HG02885 (cell line): ENCODE measurements at regions not wholly inside any gene's neighbourhood (a gene's known extent, or its start where the extent isn't known, plus 50 kb on each side); places are given as distances from the start of the nearest gene placed in this dataset.
A peak's percentile ranks its signal among the peaks of the same experiment; 100 is the strongest.
"Not testable (repeated sequence)": the region's sequence is repeated elsewhere in the genome, so short reads cannot be mapped to it uniquely, and the experiment has no call there.

Source experiments
- ATAC-seq: cut with Tn5 transposase; IDR thresholded peaks from one replicate; pipeline ENCODE4 v1.9.1; 2021; ENCODE audit warnings: mild to moderate bottlenecking; ENCODE audit not compliant: unreplicated experiment, poor library complexity

DNA sequence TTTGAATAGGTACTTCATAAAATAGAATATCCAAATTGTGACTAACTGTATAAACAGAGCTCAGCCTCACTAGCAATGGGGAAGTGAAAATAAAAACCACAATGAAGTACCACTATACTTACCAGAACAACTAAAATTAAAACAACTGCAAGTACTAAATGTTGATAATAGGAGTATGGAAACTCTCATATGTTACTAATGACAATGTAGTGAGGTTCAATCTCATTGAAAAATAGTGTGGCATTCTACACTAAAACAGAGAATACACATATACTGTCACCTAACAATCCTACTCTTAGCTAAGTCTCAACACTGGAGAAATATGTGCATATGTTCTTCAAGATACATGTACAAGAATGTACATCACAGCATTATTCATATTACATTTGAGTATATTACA, 132.0 kb upstream of the CARMIL1 start:
- peak; percentile 99 for ATAC-seq

DNA sequence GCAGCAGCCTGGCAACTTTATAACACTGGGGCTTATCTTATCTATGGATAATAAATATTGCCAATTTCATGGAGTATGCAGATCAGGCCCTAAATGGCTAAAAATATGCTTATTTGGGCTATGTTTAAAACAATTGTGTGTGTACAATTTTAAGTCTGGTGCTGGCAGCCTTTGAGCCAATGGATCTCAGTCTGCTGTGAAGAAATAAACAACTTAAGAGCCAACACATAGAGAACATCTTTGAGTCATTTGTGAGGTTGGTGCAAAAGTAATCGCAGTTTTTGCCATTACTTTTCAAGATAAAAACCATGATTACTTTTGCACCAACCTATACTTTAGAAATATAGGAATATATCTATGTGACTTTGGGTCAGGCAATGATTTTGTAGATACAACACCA, 129.1 kb upstream of the CARMIL1 start:
- no peak for ATAC-seq

DNA sequence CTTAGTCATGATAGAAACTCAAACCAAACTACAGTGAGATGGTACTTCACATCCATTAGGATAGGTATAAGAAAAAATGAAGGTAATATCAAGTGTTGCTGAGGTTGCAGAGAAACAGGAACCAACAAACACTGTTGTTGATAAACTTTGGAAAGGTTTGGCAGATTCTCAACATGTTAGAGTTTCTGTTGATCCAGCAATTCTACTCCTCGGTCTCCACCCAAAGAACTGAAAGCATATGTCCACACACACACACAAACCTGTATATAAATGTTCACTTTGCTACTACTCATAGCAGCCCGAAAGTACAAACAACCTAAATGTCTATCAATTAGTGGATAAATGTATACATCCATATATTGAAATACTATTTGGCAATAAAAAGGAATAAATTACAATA, 128.3 kb upstream of the CARMIL1 start:
- no peak for ATAC-seq

DNA sequence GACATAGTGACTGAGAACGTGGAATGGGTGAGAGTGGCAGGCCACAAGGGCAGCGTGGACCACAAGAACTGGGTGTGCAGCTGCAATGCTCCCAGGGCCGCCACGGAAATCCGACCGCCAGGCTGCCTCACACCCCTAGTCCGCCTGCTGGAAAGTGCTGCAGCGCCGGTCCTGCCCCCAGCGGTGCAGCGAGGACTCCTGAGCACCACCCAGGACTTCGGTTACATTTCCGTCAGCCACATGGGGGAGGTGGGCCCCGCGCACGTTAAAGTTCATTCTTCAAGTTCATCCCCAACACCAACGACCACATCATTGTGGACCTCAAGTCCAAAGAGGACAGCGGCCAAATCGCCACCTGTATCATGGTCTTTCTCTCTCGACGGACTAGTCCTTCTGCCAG, 126.1 kb upstream of the CARMIL1 start:
- ATAC-seq: no peak

DNA sequence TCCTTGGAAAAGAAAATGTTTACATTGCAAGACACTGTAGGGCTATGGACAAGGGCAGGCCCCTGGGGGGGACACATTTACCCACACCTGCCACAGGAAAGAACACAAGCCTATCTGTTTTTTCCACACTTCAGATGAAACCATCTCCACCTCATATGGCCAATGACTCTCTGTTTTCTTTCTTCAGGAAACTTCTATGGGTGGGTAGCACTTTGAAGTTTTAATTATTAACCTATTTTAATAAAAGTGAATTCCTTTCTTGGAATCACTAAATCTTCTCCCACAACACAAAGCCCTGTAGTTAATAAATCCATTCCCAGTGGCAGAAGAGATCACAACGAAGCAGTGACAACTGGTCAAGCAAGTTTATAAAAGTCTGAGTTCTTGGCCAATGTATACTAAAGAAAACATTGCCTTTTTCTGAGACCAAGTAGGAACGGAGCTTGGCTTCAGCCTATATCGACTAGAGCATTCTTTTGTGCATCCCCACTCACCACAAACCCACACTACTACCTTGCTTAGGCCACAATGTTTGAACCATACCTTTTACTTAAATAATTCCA, 125.1 kb upstream of the CARMIL1 start:
- ATAC-seq: no peak

DNA sequence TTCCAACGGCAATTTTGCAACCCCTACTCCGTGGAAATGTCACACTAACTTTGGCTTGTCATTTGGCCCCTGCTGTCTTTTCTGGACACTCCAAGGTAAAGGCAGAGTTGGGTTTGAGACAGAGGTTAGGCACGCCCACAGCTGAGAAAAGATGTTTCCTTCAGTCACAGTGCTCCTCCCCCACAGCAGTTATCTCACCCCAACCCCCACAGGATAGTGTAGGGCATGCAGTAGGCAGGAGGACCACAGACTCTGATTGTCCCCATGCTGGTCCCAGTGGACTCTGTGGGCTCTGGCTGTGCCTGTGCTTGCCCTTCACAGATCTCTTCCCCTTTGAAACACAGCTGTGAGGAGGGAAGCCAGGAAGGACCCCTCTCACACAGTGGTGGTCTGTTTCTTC, 124.0 kb upstream of the CARMIL1 start:
- ATAC-seq: no peak

DNA sequence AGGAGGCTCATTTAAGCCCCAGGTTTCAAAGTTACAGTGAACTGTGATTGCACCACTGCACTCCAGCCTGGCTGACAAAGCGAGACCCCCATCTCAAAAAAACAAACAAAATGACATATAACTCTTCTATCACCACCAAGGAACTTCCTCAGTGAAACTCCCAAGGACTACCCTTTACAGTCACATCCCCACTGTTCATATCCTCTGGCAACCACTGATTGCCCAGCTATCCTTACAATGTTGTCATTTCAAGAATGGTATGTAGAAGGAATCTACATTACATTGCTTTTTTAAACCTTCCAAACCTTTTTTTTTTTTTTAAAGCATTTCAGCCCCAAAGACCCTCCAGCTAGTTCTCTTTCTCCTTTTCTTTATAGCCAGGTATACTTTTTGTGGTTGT, 123.1 kb upstream of the CARMIL1 start:
- no peak for ATAC-seq

DNA sequence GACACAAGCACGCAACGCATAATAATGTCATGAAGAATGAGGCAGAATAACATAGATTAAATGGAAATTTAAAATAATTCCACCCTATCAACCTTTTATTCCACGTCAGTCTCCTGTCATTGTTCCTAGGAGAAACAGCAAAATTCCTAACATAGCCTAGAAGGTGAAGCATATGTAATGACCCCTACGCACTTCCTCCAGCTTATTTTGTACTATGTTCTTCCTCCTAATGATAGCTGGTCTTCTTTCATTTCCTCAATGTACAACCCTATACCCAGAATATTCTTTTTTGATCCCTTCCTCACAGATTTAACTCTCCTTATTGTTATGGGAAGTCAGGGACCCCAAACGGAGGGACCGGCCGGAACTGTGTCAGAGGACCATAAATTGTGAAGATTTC, 122.0 kb upstream of the CARMIL1 start:
- no peak for ATAC-seq

DNA sequence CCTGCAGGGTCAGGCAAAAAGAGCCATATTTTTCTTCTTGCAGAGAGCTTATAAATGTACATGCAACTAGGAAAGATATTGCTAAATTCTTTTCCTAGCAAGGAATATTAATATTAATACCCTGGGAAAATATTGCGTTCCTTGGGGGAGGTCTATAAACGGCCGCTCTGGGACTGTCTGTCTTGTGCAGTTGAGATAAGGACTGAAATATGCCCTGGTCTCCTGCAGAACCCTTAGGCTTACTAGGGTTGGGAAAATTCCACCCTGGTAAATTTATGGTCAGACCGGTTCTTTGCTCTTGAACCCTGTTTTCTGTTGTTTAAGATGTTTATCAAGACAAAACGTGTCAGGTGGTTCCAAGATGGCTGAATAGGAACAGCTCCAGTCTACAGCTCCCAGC, 121.3 kb upstream of the CARMIL1 start:
- ATAC-seq: no peak

DNA sequence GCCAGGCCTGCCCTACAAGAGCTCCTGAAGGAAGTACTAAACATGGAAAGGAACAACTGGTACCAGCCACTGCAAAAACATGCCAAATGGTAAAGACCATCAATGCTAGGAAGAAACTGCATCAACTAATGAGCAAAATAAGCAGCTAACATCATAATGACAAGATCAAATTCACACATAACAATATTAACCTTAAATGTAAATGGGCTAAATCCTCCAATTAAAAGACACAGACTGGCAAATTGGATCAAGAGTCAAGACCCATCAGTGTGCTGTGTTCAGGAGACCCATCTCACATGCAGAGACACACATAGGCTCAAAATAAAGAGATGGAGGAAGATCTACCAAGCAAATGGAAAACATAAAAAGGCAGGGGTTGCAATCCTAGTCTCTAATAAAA, 119.0 kb upstream of the CARMIL1 start:
- not testable (repeated sequence) for ATAC-seq

DNA sequence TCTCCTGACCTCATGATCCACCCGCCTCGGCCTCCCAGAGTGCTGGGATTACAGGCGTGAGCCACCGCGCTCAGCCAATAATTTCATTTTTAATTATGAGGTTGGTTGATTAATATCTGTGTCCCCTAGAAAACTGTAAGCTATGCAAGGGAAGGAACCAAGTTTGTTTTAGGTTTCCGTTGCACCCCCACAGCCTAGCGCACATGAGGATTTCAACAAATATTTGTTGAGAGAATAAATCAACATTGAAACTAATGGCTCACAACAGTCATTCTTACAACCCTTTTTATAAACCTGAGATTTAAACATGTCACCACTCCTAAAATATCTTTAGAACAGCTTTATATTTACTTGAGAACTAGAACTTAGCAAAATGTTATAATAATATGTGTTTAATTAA, 114.0 kb upstream of the CARMIL1 start:
- ATAC-seq: no peak

DNA sequence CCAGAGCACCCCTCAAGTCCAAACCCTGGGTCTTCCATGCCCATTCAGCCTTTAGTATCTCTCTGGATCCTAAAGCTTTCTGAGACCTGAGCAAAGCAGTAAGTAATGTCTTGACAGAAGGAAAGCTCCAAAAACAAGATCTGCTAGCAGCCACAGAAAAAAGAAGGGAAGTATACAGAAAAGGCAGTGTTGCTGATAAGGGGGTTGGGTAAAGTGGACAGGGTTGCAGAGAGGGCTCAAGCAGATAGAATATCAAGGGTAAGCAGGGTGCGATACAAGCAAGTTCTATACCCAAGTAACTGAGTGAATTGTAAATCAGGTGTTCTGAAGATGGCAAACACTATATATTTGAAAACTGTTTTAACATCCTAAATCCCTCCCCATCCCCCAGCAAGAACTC, 113.4 kb upstream of the CARMIL1 start:
- no peak for ATAC-seq

DNA sequence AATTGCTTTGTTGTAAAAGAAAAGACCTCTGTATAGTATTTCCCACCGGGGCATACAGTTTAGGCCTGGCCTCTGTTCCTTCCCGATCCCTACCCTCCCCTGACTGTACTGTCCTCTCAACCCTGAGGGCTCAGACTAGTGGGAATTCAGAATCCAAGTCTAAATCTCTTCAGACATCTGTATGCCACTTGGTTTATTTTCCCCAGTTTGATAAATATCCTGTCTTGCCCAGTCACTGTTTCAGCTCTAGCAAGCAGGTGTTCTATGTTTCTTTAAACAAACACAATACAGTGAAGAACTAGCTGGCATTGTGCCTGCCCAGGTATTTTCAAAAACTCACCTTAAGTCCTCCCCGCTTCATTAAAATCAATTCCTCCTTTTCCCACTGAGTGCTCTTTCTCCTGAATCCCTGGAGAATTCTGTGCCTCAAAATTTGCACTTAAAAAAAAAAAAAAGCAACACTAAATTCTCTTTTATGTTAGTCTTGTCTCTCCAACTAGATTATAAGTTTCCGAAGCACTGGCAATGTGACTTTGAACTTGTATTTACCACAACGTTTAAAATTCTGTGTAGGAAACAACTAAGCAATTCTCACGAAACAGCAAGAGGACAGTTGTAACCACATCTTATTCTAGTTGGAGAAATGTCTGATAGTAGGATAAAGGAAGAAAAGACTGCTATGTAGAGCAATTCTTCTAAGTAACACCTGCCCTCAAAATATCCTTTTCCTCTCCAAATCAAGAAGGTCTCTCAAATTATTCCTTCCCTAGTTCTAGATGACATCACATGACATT, 112.0 kb upstream of the CARMIL1 start:
- no peak for ATAC-seq

DNA sequence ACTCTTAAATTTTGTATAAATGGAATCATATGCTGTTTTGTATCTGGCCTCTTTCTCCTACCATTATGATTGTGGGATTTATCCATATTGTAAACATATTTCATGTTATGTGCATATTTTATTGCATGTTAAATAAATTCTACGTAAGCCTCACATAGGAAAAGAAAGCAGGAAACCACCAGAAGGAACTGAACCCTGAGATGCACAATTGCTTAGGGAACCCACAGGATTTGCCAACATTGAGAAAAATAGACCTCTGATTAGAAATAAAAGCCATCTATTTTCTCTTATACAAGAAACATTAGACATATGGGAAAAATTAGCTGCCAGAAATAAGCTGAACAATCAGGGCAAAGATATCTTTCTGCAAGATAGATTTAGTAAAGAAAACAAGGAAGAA, 111.2 kb upstream of the CARMIL1 start:
- ATAC-seq: no peak

DNA sequence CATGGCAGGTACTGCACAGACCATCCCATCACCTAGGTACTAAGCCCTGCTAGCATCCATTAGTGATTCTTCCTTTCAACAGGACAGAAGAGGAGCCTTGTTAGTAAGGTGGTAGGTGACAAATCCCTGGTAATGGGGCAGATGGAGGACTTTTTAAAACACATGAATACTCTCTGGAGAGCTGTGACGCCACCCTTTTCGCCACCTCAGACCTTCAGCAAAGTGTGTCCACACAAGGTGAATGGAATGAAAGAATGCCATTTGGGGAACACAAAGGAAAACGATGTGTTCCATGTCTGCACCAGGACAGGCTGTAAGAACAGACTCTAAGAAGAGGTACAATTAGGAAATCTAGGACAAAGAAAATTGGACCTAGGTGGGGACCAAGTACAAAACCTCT, 110.5 kb upstream of the CARMIL1 start:
- ATAC-seq: no peak

DNA sequence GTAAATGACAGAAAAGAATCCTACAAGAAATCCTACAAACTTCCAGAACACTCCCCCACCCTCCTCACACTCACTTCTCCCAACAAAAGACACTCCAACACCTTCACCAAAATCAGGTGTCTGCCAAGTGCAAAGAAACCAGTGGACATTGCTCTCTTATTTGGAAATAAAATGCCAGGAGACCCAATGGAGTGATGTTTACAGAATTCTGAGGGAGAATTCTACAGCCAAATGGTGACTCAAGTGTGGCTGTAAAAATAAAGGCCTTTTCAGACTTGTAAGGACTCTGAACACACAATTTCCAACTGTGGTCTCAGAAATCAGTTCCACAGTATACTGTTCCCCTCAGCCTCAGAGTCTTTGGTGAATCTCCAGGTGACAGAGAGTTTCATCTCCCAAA, 109.6 kb upstream of the CARMIL1 start:
- ATAC-seq: no peak

DNA sequence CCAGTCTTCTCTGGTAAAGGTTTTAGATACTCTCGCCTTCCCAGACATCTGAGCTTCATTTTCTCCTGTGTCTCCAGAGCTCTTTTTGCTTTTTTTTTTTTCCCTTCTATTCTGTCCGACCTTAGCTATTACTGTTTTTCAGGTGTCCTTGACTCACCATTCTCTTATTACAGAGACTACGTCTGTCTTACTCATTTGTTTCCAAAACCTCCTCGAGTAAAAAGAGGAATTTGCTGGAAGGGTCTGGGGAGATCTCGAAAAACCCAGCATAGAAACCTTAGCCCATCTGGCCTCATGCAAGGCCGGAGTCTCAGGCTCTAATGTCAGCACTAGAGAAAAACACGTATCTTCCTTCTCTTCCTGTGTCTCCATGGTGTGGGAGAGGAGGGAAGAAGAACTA, 109.2 kb upstream of the CARMIL1 start:
- ATAC-seq: no peak

DNA sequence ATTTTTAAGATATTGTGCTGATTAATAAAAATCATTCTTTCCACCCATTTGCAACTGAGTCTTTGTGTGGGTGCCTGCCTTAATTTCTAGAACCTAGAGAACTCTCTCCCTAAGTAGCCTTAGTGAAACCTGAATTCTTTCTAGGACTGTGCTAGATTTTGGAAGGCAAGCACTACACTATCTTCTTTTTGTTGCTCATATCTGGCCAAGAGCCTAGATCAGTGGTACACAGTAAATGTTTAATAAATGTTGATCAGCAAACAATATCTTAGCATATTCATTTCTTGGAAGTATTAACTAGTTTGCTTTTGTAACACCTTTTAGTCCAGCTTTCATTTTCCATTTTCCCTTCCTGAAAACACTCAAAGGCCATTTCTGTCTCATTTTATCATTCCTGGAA, 108.5 kb upstream of the CARMIL1 start:
- ATAC-seq: no peak

DNA sequence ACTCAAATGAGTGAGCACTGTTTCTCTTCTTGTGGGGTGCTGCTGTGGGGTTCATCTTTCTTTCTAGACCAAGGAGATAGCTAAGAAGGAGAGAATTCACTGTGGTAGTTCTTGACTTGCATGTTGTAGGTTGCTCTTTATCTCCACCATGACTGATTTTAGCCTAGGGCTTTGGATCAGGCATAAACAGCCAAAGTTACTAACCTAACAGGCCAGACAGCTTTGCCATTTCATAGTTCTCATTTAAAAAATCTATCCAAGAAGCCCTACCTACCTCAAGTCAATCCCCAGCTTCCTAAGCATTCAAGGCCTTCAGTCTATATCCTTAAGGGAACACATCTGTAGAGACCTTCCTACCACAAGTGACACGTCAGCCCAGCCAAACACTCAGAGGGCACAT, 107.9 kb upstream of the CARMIL1 start:
- no peak for ATAC-seq

DNA sequence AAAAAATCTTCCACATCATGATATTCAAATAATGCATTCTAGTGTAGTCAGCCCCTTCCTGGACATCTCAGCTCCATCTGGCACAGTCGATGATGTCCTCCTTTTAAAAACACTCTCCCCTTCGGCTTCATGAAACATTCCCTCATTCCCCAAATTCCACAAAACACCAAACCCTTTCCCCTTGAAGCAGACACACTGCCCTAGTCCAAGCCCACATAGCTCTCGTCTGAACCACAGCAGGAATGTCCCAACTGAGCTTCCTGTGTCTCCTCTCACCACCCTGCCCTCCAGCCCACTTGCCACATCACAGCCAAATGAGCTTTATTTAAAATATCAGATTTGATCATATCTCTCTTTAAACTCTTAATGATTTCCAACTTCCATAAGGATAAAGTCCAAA, 106.4 kb upstream of the CARMIL1 start:
- no peak for ATAC-seq

DNA sequence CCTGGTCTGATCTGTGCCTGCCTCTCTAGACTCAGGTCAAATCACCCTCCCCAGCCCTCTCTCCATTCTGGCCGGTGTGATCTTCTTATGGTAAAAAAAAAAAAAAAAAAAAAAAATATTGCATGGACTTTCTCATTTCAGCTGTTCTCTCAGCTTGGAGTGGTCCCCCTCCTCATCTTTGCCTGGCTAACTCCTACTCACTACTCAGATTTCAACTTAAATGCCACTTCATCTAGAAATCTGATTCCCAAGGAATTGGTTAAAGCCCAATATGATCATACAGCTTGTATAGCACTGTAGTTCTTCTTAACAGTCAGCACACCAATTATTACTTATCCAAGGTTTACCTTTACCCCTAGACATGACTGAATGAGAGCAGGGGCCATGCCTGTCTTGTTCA, 105.9 kb upstream of the CARMIL1 start:
- no peak for ATAC-seq

DNA sequence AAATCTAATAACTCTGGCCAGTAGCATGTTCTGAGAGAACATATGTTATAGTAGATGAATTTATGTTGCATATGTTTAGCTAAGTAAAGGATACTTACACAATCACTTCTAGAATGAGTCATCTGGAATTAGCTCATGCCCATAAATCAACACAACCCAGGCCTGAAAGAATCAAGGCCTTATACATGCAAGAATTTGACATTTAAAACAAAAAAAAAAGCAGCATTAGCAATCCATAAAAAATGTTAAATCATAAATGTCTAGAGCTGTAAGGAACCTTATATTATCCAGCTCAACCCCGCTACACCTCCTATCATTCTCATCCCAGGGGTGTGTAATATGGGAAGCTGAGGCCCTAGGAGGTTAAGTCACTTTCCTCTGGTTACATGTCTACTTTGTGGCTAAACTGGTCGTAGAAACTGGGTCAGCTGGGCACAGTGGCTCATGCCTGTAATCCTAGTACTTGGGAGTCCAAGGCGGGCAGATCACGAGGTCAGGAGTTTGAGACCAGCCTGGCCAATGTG, 105.2 kb upstream of the CARMIL1 start:
- ATAC-seq: no peak
